Sigmoid colon (tissue), 6 donors: ENCODE measurements at regions not wholly inside any gene's neighbourhood (a gene's known extent, or its start where the extent isn't known, plus 50 kb on each side); places are given as distances from the start of the nearest gene placed in this dataset.

ENCODE experiments used
- DNase-seq: peaks from one replicate; pipeline ENCODE4 v3.0.0-alpha.2; 2019
- H3K27ac ChIP-seq, 4 donors: fragments of 200-600 bp; sonication (generic); one replicate each; pipeline ENCODE4 v1.5.1; 2016 to 2019; ENCODE audit warnings: mild to moderate bottlenecking in 1 of 4
- H3K27me3 ChIP-seq, 3 donors: fragments of 200-600 bp; sonication (generic); one replicate each; pipeline ENCODE4 v1.5.1; 2019; ENCODE audit warnings: mild to moderate bottlenecking in 1 of 3
- H3K36me3 ChIP-seq, 4 donors: fragments of 200-600 bp; sonication (generic); one replicate each; pipeline ENCODE4 v1.5.1; 2016 to 2019
- H3K4me1 ChIP-seq, 4 donors: fragments of 200-600 bp; sonication (generic); one replicate each; pipeline ENCODE4 v1.5.1; 2017 to 2019
- H3K4me3 ChIP-seq, 4 donors: fragments of 200-600 bp; sonication (generic); one replicate each; pipeline ENCODE4 v1.5.1; 2017 to 2019; ENCODE audit warnings: mild to moderate bottlenecking in 2 of 4, moderate library complexity in 1 of 4
- H3K9me3 ChIP-seq, 4 donors: fragments of 200-600 bp in 3 of 4; sonication (generic) in 3 of 4; one replicate each; pipeline versions ENCODE4 v1.5.1 to v1.6.1; 2013 to 2019
- EP300 ChIP-seq, 4 donors: sonication (generic); formaldehyde crosslinking; IDR thresholded peaks; one replicate each; pipeline ENCODE4 v1.6.1; 2017; ENCODE audit warnings: antibody characterized with exemption in 4 of 4
- POLR2A ChIP-seq, 2 donors: fragments of 450-650 bp; IDR thresholded peaks; one replicate each; pipeline ENCODE4 v1.6.1; 2016; ENCODE audit warnings: antibody characterized with exemption in 2 of 2, mild to moderate bottlenecking in 2 of 2, moderate library complexity in 2 of 2
- POLR2AphosphoS5 ChIP-seq, 4 donors: sonication (generic); formaldehyde crosslinking; IDR thresholded peaks; one replicate each; pipeline ENCODE4 v1.6.1; 2017; ENCODE audit warnings: antibody characterized with exemption in 4 of 4
- WGBS, 2 donors: extraction: QIAGEN DNeasy Blood & Tissue Kit; methylation state at CpG; one replicate each; pipeline ENCODE4 v1.1.7; 2013; 5-methylcytosine and 5-hydroxymethylcytosine counted together
- intact Hi-C: fragments of 100-400 bp; cut with DNase I; formaldehyde crosslinking; loops from one replicate; pipeline ENCODE4 v1.15.1; 2023
- TF ChIP-seq, protein P1 (sequence below), 4 experiments: fragments of 450-650 bp in 3 of 4; fragments of 200-600 bp in 1 of 4; IDR thresholded peaks; one replicate each; pipeline ENCODE4 v1.5.1; 2016 to 2019; ENCODE audit warnings: antibody characterized with exemption in 4 of 4, mild to moderate bottlenecking in 3 of 4, moderate library complexity in 2 of 4
- donor health status: healthy with polysubstance abuse.
- donor health status: healthy.

DNA sequence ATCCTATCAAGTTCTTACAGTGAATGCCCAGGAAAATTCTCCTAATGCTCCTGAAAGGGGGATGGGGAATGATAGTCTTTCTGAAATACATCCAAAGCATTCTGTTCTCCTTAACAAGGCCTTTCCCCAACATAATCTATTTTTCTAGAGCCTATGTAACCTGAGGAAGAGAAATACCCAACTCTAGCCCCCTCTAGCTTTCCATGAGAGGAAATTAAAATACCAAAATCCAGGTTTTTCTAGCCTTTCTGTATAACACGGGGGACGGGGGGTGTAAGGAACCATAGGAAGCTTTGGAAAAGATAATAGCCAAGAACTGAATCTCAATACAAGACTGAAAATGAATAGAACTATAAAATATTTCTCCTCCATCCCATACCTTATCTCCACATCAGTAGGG is 815.9 kb downstream of the SLITRK6 start:
- no peaks in the 10 kb centered on the region for H3K9me3 ChIP-seq
- no peaks in the 10 kb centered on the region for H3K36me3 ChIP-seq
- TF ChIP-seq, protein P1, sequence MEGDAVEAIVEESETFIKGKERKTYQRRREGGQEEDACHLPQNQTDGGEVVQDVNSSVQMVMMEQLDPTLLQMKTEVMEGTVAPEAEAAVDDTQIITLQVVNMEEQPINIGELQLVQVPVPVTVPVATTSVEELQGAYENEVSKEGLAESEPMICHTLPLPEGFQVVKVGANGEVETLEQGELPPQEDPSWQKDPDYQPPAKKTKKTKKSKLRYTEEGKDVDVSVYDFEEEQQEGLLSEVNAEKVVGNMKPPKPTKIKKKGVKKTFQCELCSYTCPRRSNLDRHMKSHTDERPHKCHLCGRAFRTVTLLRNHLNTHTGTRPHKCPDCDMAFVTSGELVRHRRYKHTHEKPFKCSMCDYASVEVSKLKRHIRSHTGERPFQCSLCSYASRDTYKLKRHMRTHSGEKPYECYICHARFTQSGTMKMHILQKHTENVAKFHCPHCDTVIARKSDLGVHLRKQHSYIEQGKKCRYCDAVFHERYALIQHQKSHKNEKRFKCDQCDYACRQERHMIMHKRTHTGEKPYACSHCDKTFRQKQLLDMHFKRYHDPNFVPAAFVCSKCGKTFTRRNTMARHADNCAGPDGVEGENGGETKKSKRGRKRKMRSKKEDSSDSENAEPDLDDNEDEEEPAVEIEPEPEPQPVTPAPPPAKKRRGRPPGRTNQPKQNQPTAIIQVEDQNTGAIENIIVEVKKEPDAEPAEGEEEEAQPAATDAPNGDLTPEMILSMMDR (IDR thresholded peaks at IDR 0.05): no peak
- no peak for TF ChIP-seq POLR2AphosphoS5 (IDR thresholded peaks at IDR 0.05)
- TF ChIP-seq EP300 (IDR thresholded peaks at IDR 0.05): no peak
- no peak for TF ChIP-seq POLR2A (IDR thresholded peaks at IDR 0.05)
- no peak for DNase-seq
- H3K27me3 ChIP-seq: no peaks in the 10 kb centered on the region
- H3K4me1 ChIP-seq: no peaks in the 10 kb centered on the region
- intact Hi-C loops: no loop called here
- no peak overlapping the region for H3K4me3 ChIP-seq
- H3K27ac ChIP-seq: no peak overlapping the region
- WGBS, 2 donors: 82 to 89% methylated on average over 2 of the region's 2 CpGs

DNA sequence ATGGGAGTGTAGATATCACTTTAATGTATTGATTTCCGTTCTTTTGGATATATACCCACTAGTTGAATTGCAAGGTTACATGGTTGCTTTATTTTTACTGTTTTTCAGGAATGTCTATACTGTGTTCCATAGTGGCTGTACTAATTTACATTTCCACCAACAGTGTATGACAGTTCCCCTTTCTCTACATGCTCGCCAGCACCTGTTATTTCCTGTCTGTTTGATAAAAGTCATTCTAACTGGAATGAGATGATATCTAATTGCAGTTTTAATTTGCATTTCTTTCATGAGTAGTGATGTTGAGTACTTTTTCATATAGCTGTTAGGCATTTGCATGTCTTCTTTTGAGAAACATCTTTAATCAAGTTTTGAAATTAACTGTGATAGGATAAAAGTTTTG is 818.6 kb downstream of the SLITRK6 start:
- no peak for TF ChIP-seq POLR2AphosphoS5 (IDR thresholded peaks at IDR 0.05)
- TF ChIP-seq, protein P1 (IDR thresholded peaks at IDR 0.05): no peak
- no peak for TF ChIP-seq EP300 (IDR thresholded peaks at IDR 0.05)
- TF ChIP-seq POLR2A (IDR thresholded peaks at IDR 0.05): no peak
- Histone ChIP-seq H3K27me3 (no peaks in the 10 kb centered on the region), H3K4me3 (no peak overlapping the region), H3K27ac (no peak overlapping the region), H3K4me1 (no peaks in the 10 kb centered on the region), H3K9me3 (no peaks in the 10 kb centered on the region), H3K36me3 (no peaks in the 10 kb centered on the region)
- WGBS, 2 donors: 66 to 70% methylated on average over 2 of the region's 2 CpGs
- DNase-seq: no peak
- intact Hi-C loops: no loop called here

DNA sequence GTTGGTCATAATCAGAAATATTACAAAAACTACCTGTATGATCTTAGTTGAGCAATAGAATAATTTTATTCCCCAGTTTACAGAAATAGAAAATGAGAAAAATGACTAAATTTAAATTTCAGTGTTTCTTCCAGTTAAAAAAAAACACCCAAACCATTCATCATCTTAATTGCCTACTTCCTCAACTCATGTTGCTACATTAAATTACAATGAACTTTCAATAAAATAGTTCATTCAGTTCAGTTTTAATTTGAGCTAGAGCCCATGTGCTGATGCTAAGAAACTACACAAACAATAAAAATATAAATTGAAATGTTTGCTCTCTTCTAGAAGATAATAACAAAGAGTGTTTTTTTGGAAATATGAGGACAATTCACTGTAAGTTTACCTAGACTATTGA is 820.4 kb downstream of the SLITRK6 start:
- H3K27me3 ChIP-seq: no peaks in the 10 kb centered on the region
- no peak overlapping the region for H3K4me3 ChIP-seq
- no peaks in the 10 kb centered on the region for H3K9me3 ChIP-seq
- intact Hi-C loops: no loop called here
- no peak overlapping the region for H3K27ac ChIP-seq
- H3K4me1 ChIP-seq: no peaks in the 10 kb centered on the region
- no peaks in the 10 kb centered on the region for H3K36me3 ChIP-seq
- no peak for DNase-seq
- no peak for TF ChIP-seq POLR2A (IDR thresholded peaks at IDR 0.05)
- no peak for TF ChIP-seq POLR2AphosphoS5 (IDR thresholded peaks at IDR 0.05)
- TF ChIP-seq EP300 (IDR thresholded peaks at IDR 0.05): no peak
- TF ChIP-seq, protein P1 (IDR thresholded peaks at IDR 0.05): no peak

DNA sequence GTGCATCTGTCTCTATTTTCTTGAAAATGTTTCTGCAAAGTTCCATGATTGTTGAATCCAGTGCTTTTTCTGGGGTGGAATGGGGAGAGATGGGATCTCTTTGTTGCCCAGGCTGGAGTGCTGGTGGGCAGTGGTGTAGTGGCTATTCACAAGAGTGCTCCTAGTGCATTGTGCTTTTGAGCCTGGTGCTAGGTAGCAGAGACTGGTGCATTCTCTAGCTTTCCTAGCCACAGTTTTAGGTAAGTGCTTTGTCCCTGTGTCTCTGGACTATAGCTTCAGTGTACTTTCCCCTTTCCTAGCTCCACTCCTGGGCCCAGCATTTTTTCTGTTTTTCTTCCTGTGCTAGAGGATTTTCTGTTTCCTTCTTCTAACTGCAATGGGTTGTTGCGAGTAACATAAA is 825.6 kb downstream of the SLITRK6 start:
- no peak overlapping the region for H3K27ac ChIP-seq
- no peak for DNase-seq
- no peaks in the 10 kb centered on the region for H3K9me3 ChIP-seq
- H3K27me3 ChIP-seq: no peaks in the 10 kb centered on the region
- H3K36me3 ChIP-seq: no peaks in the 10 kb centered on the region
- no peaks in the 10 kb centered on the region for H3K4me1 ChIP-seq
- intact Hi-C loops: no loop called here
- H3K4me3 ChIP-seq: no peak overlapping the region
- 79 to 87% methylated on average over 1 of the region's 1 CpG for WGBS, 2 donors
- TF ChIP-seq, protein P1 (IDR thresholded peaks at IDR 0.05): no peak
- TF ChIP-seq EP300 (IDR thresholded peaks at IDR 0.05) (no peak), POLR2AphosphoS5 (IDR thresholded peaks at IDR 0.05) (no peak), POLR2A (IDR thresholded peaks at IDR 0.05) (no peak)

DNA sequence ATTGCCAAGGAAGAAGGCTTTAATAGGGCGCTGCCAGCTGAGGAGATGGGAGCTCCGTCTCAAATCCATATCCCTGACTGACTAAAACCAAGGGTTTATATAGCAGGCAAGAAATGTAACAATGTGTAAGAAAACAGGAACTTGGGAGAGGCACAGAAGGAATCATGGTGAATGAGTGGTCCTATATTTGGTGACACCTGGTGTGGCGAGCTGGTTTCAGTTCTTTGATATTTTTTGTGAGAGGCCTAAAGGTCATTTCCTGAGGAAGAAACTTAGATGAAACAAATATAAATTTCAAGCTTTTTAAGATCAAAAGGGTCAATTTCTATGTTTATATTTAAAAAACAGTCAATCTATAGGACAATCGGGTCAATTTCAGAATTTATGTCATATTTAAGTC is 826.3 kb downstream of the SLITRK6 start:
- H3K27ac ChIP-seq: no peak overlapping the region
- TF ChIP-seq EP300 (IDR thresholded peaks at IDR 0.05): no peak
- no peak for TF ChIP-seq POLR2AphosphoS5 (IDR thresholded peaks at IDR 0.05)
- TF ChIP-seq POLR2A (IDR thresholded peaks at IDR 0.05): no peak
- TF ChIP-seq, protein P1 (IDR thresholded peaks at IDR 0.05): no peak
- intact Hi-C loops: no loop called here
- no peak for DNase-seq
- WGBS, 2 donors: 80 to 92% methylated on average over 4 of the region's 4 CpGs
- H3K27me3 ChIP-seq: no peaks in the 10 kb centered on the region
- no peaks in the 10 kb centered on the region for H3K36me3 ChIP-seq
- no peak overlapping the region for H3K4me3 ChIP-seq
- no peaks in the 10 kb centered on the region for H3K4me1 ChIP-seq
- H3K9me3 ChIP-seq: no peaks in the 10 kb centered on the region
